T-helper 22 cell (primary cell): ENCODE measurements at regions not wholly inside any gene's neighbourhood (a gene's known extent, or its start where the extent isn't known, plus 50 kb on each side); places are given as distances from the start of the nearest gene placed in this dataset.
"Not testable (repeated sequence)": the region's sequence is repeated elsewhere in the genome, so short reads cannot be mapped to it uniquely, and the experiment has no call there.

ENCODE experiments used
- DNase-seq: peaks from one replicate; pipeline ENCODE4 v3.0.0-alpha.2; 2020; ENCODE audit warnings: low read depth

DNA sequence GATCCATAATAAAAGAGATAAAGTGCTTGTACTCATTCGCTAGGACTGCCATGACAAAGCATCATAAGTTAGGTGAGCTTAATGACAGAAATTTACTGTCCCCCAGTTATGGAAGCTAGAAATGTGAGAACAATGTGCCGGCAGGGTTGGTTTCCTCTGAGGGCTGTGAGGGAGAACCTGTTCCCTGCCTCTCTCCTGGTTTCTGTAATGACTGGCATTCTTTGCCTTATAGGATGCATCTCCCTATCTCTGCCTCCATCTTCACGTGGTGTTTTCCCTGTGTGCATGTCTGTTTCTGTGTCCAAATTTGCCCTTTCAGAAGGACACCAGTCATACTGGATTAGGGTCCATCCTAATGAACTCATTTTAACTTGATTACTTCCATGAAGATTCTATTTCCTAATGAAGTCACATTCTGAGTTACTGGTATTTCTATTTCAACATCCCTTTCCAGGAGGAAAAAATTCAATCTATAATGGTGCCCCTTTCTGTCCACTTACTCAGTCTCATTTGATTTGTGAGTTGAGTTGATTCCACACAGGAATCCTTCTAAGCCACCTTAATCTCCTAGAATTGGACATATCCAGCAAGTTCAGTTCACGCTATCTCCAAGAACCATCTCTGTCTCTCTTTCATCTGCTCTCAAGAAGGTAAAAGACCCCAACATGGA is 71.2 kb upstream of the LIPC start:
- no peak for DNase-seq

- DNase-seq, result no peak
Measured at GRCh38 chr15:58361273-58361759, 70.5 kb upstream of the LIPC start.

DNA sequence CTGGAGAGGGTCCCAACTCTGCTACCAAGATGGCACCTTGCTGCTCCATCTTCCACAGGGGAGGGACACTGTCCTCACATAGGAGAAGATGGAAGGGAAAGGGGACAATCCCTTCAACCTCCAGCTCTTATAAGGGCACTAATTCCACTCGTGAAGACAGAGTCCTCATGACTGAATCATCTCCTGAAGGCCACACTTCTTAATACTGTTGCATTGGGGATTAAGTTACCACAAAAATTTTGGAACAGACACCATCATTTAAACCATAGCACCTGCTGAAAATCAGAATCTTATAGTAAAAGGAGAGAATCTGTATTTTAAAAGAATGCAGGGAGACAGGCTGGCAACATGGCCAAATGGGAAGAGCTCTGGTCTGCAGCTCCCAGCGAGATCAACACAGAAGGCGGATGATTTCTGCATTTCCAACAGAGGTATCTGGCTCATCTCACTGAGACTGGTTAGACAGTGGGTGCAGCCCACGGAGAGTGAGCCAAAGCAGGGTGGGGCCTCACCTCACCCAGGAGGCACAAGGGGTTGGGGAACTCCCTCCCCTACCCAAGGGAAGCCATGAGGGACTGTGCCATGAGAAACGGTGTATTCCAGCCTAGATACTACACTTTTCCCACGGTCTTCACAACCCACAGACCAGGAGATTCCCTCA is 69.4 kb upstream of the LIPC start:
- DNase-seq, result no peak

DNA sequence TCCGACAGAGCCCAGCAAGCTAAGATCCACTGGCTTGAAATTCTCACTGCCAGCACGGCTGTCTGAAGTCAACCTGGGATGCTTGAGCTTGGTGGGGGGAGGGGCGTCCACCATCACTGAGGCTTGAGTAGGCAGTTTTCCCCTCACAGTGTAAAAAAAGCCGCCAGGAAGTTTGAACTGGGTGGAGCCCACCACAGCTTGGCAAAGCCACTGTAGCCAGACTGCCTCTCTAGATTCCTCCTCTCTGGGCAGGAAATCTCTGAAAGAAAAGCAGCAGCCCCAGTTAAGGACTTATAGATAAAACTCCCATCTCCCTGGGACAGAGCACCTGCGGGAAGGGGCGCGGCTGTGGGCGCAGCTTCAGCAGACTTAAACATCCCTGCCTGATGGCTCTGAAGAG is 68.7 kb upstream of the LIPC start:
- DNase-seq, result not testable (repeated sequence)

DNA sequence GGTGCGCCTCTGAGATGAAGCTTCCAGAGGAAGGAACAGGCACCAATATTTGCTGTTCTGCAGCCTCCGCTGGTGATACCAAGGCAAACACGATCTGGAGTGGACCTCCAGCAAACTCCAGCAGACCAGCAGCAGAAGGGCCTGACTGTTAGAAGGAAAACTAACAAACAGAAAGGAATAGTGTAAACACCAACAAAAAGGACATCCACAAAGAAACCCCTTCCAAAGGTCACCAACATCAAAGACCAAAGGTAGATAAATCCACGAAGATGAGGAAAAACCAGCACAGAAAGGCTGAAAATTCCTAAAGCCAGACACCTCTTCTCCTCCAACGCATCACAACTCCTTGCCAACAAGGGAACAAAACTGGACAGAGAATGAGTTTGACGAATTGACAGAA is 68.1 kb upstream of the LIPC start:
- DNase-seq, result not testable (repeated sequence)

- DNase-seq, result not testable (repeated sequence)
Measured at GRCh38 chr15:58365098-58365497, 66.7 kb upstream of the LIPC start.

GRCh38 chr15:58369261-58369701 is 62.5 kb upstream of the LIPC start:
- DNase-seq, result no peak

DNA sequence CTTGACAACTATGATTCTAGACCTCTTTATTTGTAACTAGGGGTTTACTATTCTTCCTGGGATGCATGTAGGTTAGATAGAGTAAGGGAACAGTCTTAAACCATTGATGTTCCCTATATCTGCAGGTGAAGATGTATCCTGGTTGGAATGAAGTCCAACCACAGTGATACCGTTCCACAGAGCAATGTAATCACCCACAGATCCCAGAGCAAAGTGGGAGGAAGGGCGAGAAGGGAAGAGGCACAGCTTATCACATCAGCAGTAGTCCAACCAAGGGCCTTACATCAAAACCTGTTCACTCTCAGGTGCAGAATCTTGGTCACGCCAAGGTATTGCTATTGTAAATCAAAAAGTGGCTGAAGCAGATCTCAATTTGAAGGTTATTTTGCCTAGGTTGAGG is 61.8 kb upstream of the LIPC start:
- DNase-seq, result no peak

- DNase-seq, result no peak
Measured at GRCh38 chr15:58374147-58374546, 57.6 kb upstream of the LIPC start.

- DNase-seq, result no peak
Measured at GRCh38 chr15:58377193-58377592, 54.6 kb upstream of the LIPC start.

DNA sequence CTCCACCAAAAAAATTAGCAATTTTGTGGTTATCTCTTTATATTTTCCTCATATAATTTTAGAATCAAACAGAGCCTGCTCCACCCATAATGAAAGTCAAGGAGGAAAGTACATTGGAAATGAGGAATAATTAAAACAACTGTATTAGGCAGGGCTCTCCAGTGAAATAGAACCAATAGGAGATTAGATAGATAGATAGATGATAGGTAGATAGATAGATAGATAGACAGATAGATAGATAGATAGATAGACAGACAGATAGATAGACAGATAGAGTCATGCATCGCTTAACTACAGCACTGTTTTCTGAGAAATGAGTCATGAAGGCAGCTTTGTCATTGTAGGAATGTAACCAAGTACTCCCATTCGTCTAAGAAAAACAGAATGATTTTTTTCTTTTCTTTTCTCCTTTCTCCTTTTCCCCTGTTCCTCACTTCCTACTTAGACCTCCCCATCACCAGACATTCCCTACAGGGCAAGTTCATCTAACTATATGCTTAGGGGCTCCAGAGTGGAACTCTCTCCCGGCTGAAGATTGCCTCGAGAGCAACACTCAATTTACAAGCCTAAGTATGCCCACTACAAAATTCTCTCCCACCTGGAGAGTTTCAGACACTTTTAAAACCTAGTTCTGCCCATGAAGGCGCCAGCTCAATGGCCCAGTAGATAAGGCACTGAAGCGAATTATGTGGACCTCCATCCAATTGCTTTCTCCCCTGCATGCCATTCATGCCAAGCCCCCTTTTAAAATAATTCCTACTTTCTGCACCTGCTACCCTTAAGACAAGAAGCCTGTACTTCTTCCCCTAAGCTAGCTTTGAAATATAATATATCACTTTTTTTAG is 53.3 kb upstream of the LIPC start:
- no peak for DNase-seq

DNA sequence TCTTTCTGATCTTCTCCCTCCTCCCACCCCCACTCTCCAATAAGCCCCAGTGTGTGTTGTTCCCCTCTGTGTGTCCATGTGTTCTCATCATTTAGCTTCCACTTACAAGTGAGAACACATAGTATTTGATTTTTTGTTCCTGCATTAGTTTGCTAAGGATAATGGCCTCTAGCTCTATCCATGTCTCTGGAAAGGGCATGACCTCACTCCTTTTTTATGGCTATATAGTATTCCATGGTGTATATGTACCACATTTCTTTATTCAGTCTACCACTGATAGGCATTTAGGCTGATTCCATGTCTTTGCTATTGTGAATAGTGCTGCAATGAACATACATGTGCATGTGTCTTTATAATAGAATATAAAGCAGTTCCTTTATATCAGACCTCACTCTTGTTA is 52.3 kb upstream of the LIPC start:
- not testable (repeated sequence) for DNase-seq

GRCh38 chr15:58380280-58380945 is 51.4 kb upstream of the LIPC start:
- no peak for DNase-seq

- no peak for DNase-seq
Measured at GRCh38 chr15:58381697-58382096, 50.1 kb upstream of the LIPC start.
